Panc1 (cell line): ENCODE measurements at regions not wholly inside any gene's neighbourhood (a gene's known extent, or its start where the extent isn't known, plus 50 kb on each side); places are given as distances from the start of the nearest gene placed in this dataset.

Source experiments
- ATAC-seq: fragments of 200-7000 bp; cut with Tn5 transposase; 2 replicates; pipeline ENCODE4 v1.9.1; 2020; ENCODE audit warnings: mild to moderate bottlenecking, moderate library complexity
- BruUV-seq: library from RNA; stranded (reverse); fragments of 400-500 nt; replicated peaks from 2 replicates; lab custom pipeline; 2021; lab: Mats Ljungman, UMichigan
- CTCF ChIA-PET: fragments of 300-600 bp; sonication (Branson Sonifier 250); formaldehyde crosslinking; loops from one replicate; lab custom pipeline; 2022; ENCODE audit warnings: antibody characterized with exemption; lab: Charles Lee
- POLR2A ChIA-PET: fragments of 300-600 bp; sonication (Branson Sonifier 250); formaldehyde crosslinking; loops from one replicate; lab custom pipeline; 2022; ENCODE audit warnings: antibody characterized with exemption; lab: Charles Lee
- DNase-seq: peaks from one replicate; pipeline ENCODE4 v3.0.0-alpha.2; 2010; ENCODE audit warnings: low read depth, low spot score
- H3K27ac ChIP-seq: 2 replicates; pipeline ENCODE4 v1.5.1; 2011; ENCODE audit warnings: mild to moderate bottlenecking, low read length, inconsistent platforms
- H3K27me3 ChIP-seq: fragments of 200-500 bp; sonication (Bioruptor generic); 2 replicates; pipeline ENCODE4 v1.6.0; 2014; ENCODE audit warnings: low read length, inconsistent platforms; ENCODE audit not compliant: control insufficient read depth, insufficient read depth
- H3K36me3 ChIP-seq: fragments of 200-500 bp; sonication (Bioruptor generic); 2 replicates; pipeline ENCODE4 v1.5.1; 2014; ENCODE audit warnings: inconsistent platforms, mild to moderate bottlenecking, low read length, moderate library complexity; ENCODE audit not compliant: control insufficient read depth, insufficient read depth
- H3K4me1 ChIP-seq: 2 replicates; pipeline ENCODE4 v1.5.1; 2011; ENCODE audit warnings: inconsistent platforms, mild to moderate bottlenecking, low read length, moderate library complexity; ENCODE audit not compliant: control insufficient read depth, insufficient read depth
- H3K4me3 ChIP-seq, 2 experiments: 2 replicates each; pipeline ENCODE4 v1.5.1; 2011 to 2012; ENCODE audit warnings: low read depth in 2 of 2, low read length in 2 of 2, mild to moderate bottlenecking in 2 of 2, inconsistent platforms in 1 of 2, moderate library complexity in 1 of 2
- H3K9me3 ChIP-seq: fragments of 200-500 bp; sonication (Bioruptor generic); 2 replicates; pipeline ENCODE4 v1.5.1; 2014; ENCODE audit warnings: low read depth, mild to moderate bottlenecking, inconsistent platforms, low read length, moderate library complexity; ENCODE audit not compliant: control insufficient read depth, insufficient read depth
- CTCF ChIP-seq: fragments of 450-650 bp; IDR thresholded peaks from 2 replicates; pipeline ENCODE4 v1.5.1; 2017; ENCODE audit warnings: mild to moderate bottlenecking
- POLR2AphosphoS5 ChIP-seq: IDR thresholded peaks from 2 replicates; pipeline ENCODE4 v1.6.1; 2012; ENCODE audit warnings: mild to moderate bottlenecking, low read depth, low read length, moderate library complexity
- REST ChIP-seq, 2 experiments: IDR thresholded peaks; 2 replicates each; pipeline ENCODE4 v1.6.1; 2011 to 2012; ENCODE audit warnings: low read depth in 2 of 2, control low read depth in 1 of 2, low read length in 1 of 2, mild to moderate bottlenecking in 1 of 2, moderate library complexity in 1 of 2; ENCODE audit not compliant: insufficient read depth in 1 of 2
- SIN3A ChIP-seq: IDR thresholded peaks from 2 replicates; pipeline ENCODE4 v1.6.1; 2012; ENCODE audit warnings: low read depth, mild to moderate bottlenecking, low read length, moderate library complexity, borderline replicate concordance; ENCODE audit not compliant: insufficient read depth
- TCF7L2 ChIP-seq: IDR thresholded peaks from 2 replicates; pipeline ENCODE4 v1.6.1; 2011; ENCODE audit warnings: mild to moderate bottlenecking, low read depth, low read length, inconsistent platforms
- in situ Hi-C: cut with HindIII; loops from 2 replicates; pipeline ENCODE4 v1.10.0; 2016; ENCODE audit warnings: low sequenced_read_pairs, low pct_unique_long_range_greater_than_20kb
- intact Hi-C: fragments of 100-400 bp; cut with micrococcal nuclease; formaldehyde crosslinking; loops from one replicate; pipeline ENCODE4 v1.10.0; 2022; ENCODE audit not compliant: unreplicated experiment

- in situ Hi-C loops = no loop called here
- no peak for ATAC-seq
Observed at GRCh38 chr2:193333539-193333938, 1138.8 kb upstream of the TMEFF2 start.

GRCh38 chr2:193332941-193333340 lies 1138.2 kb upstream of the TMEFF2 start:
- POLR2A ChIA-PET = no interaction called here
- H3K4me3 ChIP-seq = no peak overlapping the region

More at GRCh38 chr2:193333539-193333938, 1138.8 kb upstream of the TMEFF2 start:
- TF ChIP-seq REST (IDR thresholded peaks at IDR 0.05; ENCODE audit: insufficient read depth in 1 of 2, low read depth in 2 of 2, low read length in 1 of 2) = no peak
- no peak for TF ChIP-seq TCF7L2
- TF ChIP-seq SIN3A = no peak
- no peak for TF ChIP-seq CTCF
- no peak for TF ChIP-seq POLR2AphosphoS5
- CTCF ChIA-PET = no interaction called here
- Histone ChIP-seq H3K9me3 (no peaks in the 10 kb centered on the region), H3K27me3 (no peaks in the 10 kb centered on the region), H3K4me1 (no peaks in the 10 kb centered on the region), H3K4me3 (no peak overlapping the region), H3K27ac (no peak overlapping the region), H3K36me3 (no peaks in the 10 kb centered on the region)
- intact Hi-C loops = no loop called here
- no peak for DNase-seq
- POLR2A ChIA-PET = no interaction called here
- no TSS peak for BruUV-seq

More at GRCh38 chr2:193332941-193333340, 1138.2 kb upstream of the TMEFF2 start:
- no peaks in the 10 kb centered on the region for H3K36me3 ChIP-seq
- no TSS peak for BruUV-seq
- H3K4me1 ChIP-seq = no peaks in the 10 kb centered on the region
- CTCF ChIA-PET = no interaction called here
- TF ChIP-seq SIN3A (no peak), TCF7L2 (no peak), REST (IDR thresholded peaks at IDR 0.05; ENCODE audit: insufficient read depth in 1 of 2, low read depth in 2 of 2, low read length in 1 of 2) (no peak), POLR2AphosphoS5 (no peak), CTCF (no peak)
- H3K27me3 ChIP-seq = no peaks in the 10 kb centered on the region
- H3K9me3 ChIP-seq = no peaks in the 10 kb centered on the region
- H3K27ac ChIP-seq = no peak overlapping the region
- in situ Hi-C loops (no loop called here), intact Hi-C loops (no loop called here)
- ATAC-seq = no peak
- no peak for DNase-seq
